Neural cell (in vitro differentiated cells): ENCODE measurements at regions not wholly inside any gene's neighbourhood (a gene's known extent, or its start where the extent isn't known, plus 50 kb on each side); places are given as distances from the start of the nearest gene placed in this dataset.

Source experiments
- H2AFZ ChIP-seq: fragments of 200-600, 300-800 bp; sonication (generic), shearing (Covaris generic); 2 replicates; pipeline ENCODE4 v1.6.0; 2014; ENCODE audit warnings: low read depth, mild to moderate bottlenecking, antibody characterized with exemption, low read length, moderate library complexity
- H3F3A ChIP-seq: fragments of 200-600 bp; shearing (Covaris generic); 2 replicates; pipeline ENCODE4 v1.6.1; 2016; ENCODE audit warnings: mild to moderate bottlenecking, moderate library complexity, mixed read lengths, antibody characterized with exemption, low read length; ENCODE audit not compliant: insufficient read depth, poor library complexity, severe bottlenecking
- H3K27ac ChIP-seq: fragments of 200-600, 300-800 bp; sonication (generic), shearing (Covaris generic); 2 replicates; pipeline ENCODE4 v1.5.1; 2014; ENCODE audit warnings: mild to moderate bottlenecking, low read length, moderate library complexity
- H3K27me3 ChIP-seq: fragments of 300-800, 200-600 bp; sonication (generic), shearing (Covaris generic); 2 replicates; pipeline ENCODE4 v1.6.0; 2014; ENCODE audit warnings: mild to moderate bottlenecking, low read depth, low read length, moderate library complexity; ENCODE audit not compliant: insufficient read depth
- H3K36me3 ChIP-seq: fragments of 300-800, 200-600 bp; sonication (generic), shearing (Covaris generic); 2 replicates; pipeline ENCODE4 v1.5.1; 2014; ENCODE audit warnings: mild to moderate bottlenecking, antibody characterized with exemption, low read length, moderate library complexity; ENCODE audit not compliant: insufficient read depth
- H3K4me2 ChIP-seq: fragments of 300-800, 200-600 bp; sonication (generic), shearing (Covaris generic); 2 replicates; pipeline ENCODE4 v1.6.0; 2014; ENCODE audit warnings: mild to moderate bottlenecking, low read length
- H3K4me3 ChIP-seq: fragments of 300-800, 200-600 bp; sonication (generic), shearing (Covaris generic); 2 replicates; pipeline ENCODE4 v1.5.1; 2014; ENCODE audit warnings: mild to moderate bottlenecking, low read length, moderate library complexity
- H3K79me2 ChIP-seq: fragments of 200-600 bp; shearing (Covaris generic); replicated peaks from 2 replicates; pipeline ENCODE4 v1.6.0; 2014; ENCODE audit warnings: mild to moderate bottlenecking, low read length, moderate library complexity; ENCODE audit not compliant: insufficient read depth
- H3K9ac ChIP-seq: fragments of 300-800, 200-600 bp; sonication (generic), shearing (Covaris generic); 2 replicates; pipeline ENCODE4 v1.6.1; 2016; ENCODE audit warnings: mild to moderate bottlenecking, low read length, mixed read lengths
- H3K9me2 ChIP-seq: fragments of 200-600 bp; shearing (Covaris generic); 2 replicates; pipeline ENCODE4 v1.6.1; 2016; ENCODE audit warnings: mild to moderate bottlenecking, low read length, mixed read lengths; ENCODE audit not compliant: insufficient read depth
- H3K9me3 ChIP-seq: fragments of 200-600, 300-800 bp; sonication (generic), shearing (Covaris generic); 2 replicates; pipeline ENCODE4 v1.6.1; 2016; ENCODE audit warnings: mild to moderate bottlenecking, mixed run types, low read length, moderate library complexity, mixed read lengths
- H4K20me1 ChIP-seq: fragments of 200-600 bp; shearing (Covaris generic); 2 replicates; pipeline ENCODE4 v1.6.1; 2016; ENCODE audit warnings: mild to moderate bottlenecking, mixed run types; ENCODE audit not compliant: insufficient read depth
- CTCF ChIP-seq: fragments of 450-650 bp; IDR thresholded peaks from 2 replicates; pipeline ENCODE4 v1.5.1; 2014; ENCODE audit warnings: antibody characterized with exemption, mild to moderate bottlenecking, moderate library complexity; ENCODE audit not compliant: poor library complexity, severe bottlenecking
- EP300 ChIP-seq: fragments of 450-650 bp; conservative IDR thresholded peaks from 2 replicates; pipeline ENCODE4 v1.6.1; 2014; ENCODE audit warnings: antibody characterized with exemption, mild to moderate bottlenecking, moderate library complexity; ENCODE audit not compliant: poor library complexity, severe bottlenecking
- EZH2 ChIP-seq: fragments of 200-600, 300-800 bp; shearing (Covaris generic), sonication (generic); IDR thresholded peaks from 2 replicates; pipeline ENCODE4 v1.6.1; 2014; ENCODE audit warnings: antibody characterized with exemption, low read length, borderline replicate concordance, mild to moderate bottlenecking; ENCODE audit not compliant: insufficient read depth, poor library complexity, severe bottlenecking
- MXI1 ChIP-seq: fragments of 450-650 bp; conservative IDR thresholded peaks from 2 replicates; pipeline ENCODE4 v1.6.1; 2014; ENCODE audit warnings: antibody characterized with exemption, mild to moderate bottlenecking; ENCODE audit not compliant: poor library complexity, severe bottlenecking
- POLR2AphosphoS5 ChIP-seq: IDR thresholded peaks from 2 replicates; pipeline ENCODE4 v1.6.1; 2012
- RAD21 ChIP-seq: fragments of 450-650 bp; conservative IDR thresholded peaks from 2 replicates; pipeline ENCODE4 v1.6.1; 2014; ENCODE audit warnings: antibody characterized with exemption, mild to moderate bottlenecking, moderate library complexity
- REST ChIP-seq: IDR thresholded peaks from 2 replicates; pipeline ENCODE4 v1.6.1; 2012; ENCODE audit warnings: borderline replicate concordance
- SMC3 ChIP-seq: fragments of 450-650 bp; conservative IDR thresholded peaks from 2 replicates; pipeline ENCODE4 v1.6.1; 2014; ENCODE audit warnings: antibody characterized with exemption, mild to moderate bottlenecking, moderate library complexity; ENCODE audit not compliant: poor library complexity
- TAF1 ChIP-seq: IDR thresholded peaks from 2 replicates; pipeline ENCODE4 v1.6.1; 2012; ENCODE audit warnings: low read depth

DNA sequence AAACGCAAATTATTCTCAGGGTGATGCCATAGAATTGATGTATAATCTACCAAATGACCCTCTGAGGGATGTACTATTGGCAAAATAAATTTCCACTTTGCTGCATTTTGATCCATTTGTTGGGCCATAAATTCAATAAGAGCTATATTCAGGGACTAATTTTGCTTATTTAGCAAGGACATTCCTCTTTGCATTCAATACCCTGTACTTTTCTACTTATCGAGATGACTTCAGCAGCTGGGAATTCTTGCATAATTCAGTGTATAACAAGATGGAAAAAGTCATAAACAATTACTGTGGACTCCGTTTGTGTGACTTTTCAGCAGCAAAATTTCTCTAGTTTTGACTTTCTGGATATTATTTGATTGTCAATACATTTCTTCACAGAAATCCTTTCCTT lies 744.7 kb upstream of the CCDC179 start:
- no peaks in the 10 kb centered on the region for H3K9me2 ChIP-seq
- no peak overlapping the region for H2AFZ ChIP-seq
- H3K36me3 ChIP-seq = no peaks in the 10 kb centered on the region
- no peaks in the 10 kb centered on the region for H3K79me2 ChIP-seq
- H3K27me3 ChIP-seq = no peaks in the 10 kb centered on the region
- H3F3A ChIP-seq = no peaks in the 10 kb centered on the region
- no peak overlapping the region for H3K27ac ChIP-seq
- H3K4me2 ChIP-seq = no peak overlapping the region
- no peak overlapping the region for H3K4me3 ChIP-seq
- no peak overlapping the region for H3K9ac ChIP-seq
- no peaks in the 10 kb centered on the region for H3K9me3 ChIP-seq
- H4K20me1 ChIP-seq = no peaks in the 10 kb centered on the region
- TF ChIP-seq RAD21 (no peak), POLR2AphosphoS5 (no peak), EP300 (no peak), CTCF (no peak), MXI1 (no peak), SMC3 (no peak)

- Histone ChIP-seq H3K27ac (no peak overlapping the region), H3K79me2 (no peaks in the 10 kb centered on the region)
Measured at GRCh38 chr11:23606191-23606590, 745.9 kb upstream of the CCDC179 start.

More at GRCh38 chr11:23606191-23606590, 745.9 kb upstream of the CCDC179 start:
- Histone ChIP-seq H3F3A (no peaks in the 10 kb centered on the region), H2AFZ (no peak overlapping the region), H4K20me1 (no peaks in the 10 kb centered on the region), H3K27me3 (no peaks in the 10 kb centered on the region), H3K9me3 (no peaks in the 10 kb centered on the region), H3K9ac (no peak overlapping the region), H3K36me3 (no peaks in the 10 kb centered on the region), H3K9me2 (no peaks in the 10 kb centered on the region), H3K4me3 (no peak overlapping the region), H3K4me2 (no peak overlapping the region)
- TF ChIP-seq EP300 (no peak), MXI1 (no peak), CTCF (no peak), RAD21 (no peak), SMC3 (no peak), POLR2AphosphoS5 (no peak), REST (no peak), EZH2 (no peak), TAF1 (no peak)
